EH (cell line): ENCODE measurements at regions not wholly inside any gene's neighbourhood (a gene's known extent, or its start where the extent isn't known, plus 50 kb on each side); places are given as distances from the start of the nearest gene placed in this dataset.

Experiments used
- DNase-seq: peaks from one replicate; pipeline ENCODE4 v3.0.0-alpha.2; 2015; ENCODE audit warnings: low read depth

DNA sequence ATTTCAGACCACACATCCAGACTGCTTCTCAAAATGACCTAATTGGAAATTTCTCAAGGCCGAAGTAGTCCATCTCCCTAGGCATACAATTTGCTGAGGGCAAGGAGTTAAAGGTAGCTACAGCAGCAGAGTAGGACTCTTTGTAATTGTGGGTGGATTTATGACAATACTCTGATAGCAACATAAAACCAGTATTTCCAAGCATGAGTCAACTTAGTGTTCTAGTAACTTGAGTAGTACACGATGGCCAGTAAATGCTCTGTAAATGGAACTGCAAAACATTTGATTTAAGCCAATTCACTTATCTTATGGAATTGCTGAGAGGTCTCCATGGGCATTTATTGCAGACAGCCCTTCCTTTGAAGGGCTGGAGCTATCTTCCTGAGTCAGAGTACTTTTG lies 352.2 kb downstream of the PLK2 start:
- no peak for DNase-seq

DNA sequence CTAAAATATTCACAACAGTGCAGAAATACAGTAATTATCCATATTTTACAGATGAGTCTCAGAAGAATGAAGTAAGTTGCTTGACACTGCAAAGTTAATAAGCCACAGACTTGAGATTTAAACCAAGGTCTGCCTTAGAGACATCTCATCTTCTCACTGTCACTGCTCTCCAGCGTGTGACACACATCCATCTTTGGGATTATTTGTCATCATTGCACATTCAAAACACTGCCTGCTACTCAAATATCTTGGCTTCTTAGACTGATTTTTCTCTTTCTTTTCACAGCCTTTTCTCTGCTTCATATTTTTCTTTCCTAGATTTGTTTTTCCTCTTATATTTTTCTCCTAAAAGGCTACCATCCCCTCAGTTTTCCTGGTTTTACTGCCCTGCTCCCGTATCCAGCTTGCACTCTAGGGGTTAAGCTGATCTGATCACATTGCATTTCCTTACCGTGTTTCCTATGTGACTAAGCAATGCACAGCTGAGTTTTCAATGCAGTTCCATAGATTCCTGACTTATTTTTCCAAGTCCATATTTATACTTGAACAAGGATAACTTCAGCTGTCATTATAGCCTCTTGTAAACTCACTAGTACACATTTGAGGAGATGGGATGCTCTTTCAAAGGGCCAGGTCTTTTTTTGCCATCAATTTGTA lies 353.0 kb downstream of the PLK2 start:
- no peak for DNase-seq

DNA sequence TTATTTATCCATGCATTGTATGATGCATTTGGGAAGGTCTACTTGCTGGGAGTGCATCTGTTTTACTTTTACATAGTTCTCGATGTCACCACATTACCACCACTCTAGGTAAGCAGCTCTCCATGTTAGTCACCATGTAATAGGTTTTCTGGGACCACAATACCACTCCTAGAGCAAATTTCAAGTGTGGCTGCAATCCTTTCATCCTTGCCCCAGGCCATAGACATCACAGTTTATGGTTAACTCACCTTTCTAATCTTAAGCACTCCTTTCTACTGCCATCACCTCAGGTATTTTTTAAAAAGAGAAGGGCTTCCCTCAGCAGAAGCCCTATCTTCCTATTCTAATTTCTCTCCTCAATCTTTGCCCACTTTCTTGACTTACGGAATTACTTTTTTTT lies 354.1 kb downstream of the PLK2 start:
- no peak for DNase-seq

DNA sequence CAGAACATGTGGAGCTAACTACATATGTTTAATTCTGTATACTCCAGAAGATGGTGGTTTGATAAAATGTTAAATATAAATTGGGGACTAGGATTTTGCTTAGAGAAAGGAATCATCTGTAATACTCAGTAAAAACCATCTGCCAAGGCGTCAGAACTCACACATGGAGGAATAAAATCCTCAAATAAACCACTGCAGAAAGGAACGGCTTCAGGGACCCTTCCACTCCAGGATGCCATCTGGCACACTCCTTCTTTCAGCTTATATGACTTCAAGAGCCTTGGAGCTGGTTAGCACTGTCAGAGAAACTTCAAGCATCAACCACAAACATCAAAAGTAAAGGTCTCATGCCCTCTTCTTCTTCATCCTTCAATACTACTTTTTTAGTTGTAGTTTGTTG lies 360.6 kb downstream of the PLK2 start:
- DNase-seq: no peak

DNA sequence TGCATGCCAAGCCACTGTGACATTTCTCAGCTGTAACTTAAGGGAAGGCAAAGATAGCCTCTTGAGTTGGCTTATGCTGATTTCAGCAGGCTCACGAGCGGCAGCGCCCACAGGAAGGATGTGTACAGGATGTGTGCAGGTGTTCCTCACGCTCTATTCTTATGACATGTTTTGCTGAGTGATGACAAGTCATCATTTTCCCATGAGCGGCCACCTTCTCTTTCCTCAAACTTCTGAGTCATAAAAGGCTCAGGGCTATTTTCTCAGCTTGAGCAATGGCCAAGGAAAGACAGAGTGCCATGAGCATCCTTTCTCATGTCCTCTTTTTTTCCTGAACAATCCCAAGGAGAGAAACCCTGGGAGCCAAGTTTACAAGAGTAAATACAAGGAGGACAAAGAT lies 365.9 kb downstream of the PLK2 start:
- peak; percentile 69 for DNase-seq

DNA sequence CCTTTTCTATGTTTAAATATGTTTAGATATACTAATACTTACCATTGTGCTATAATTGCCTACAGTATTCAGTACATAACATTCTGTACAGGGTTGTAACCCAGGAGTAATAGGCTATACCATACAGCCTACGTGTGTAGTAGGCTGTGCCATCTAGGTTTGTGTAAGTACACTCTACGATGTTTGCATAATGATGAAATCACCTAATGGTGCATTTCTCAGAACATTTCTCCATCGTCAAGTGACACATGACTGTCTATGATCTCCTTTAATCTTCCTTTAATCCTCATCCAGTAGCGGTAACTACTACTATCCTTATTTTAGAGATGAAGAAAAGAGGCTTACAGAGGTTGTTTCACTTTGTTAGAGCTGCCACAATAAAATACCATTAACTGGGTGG lies 369.2 kb downstream of the PLK2 start:
- no peak for DNase-seq

DNA sequence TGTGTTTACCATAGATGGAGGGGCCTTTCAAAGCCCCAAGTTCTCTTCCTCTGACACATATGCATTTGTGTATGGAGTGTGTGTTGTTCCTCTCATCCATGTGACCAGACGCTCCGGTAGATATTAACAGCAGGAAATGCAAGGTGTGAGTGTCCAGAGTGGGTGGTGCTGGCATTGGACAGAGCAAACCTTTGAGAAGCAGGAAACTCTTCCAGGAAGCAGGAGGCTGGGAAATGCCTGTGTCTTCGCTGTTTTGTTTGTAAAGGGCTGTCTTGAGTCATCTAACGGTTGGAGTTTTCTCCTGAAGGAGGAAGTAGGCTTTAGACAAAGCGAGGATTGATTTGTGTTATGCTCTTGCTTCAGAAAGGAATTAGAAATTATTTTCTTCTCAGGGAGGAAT lies 370.9 kb downstream of the PLK2 start:
- DNase-seq: no peak

DNA sequence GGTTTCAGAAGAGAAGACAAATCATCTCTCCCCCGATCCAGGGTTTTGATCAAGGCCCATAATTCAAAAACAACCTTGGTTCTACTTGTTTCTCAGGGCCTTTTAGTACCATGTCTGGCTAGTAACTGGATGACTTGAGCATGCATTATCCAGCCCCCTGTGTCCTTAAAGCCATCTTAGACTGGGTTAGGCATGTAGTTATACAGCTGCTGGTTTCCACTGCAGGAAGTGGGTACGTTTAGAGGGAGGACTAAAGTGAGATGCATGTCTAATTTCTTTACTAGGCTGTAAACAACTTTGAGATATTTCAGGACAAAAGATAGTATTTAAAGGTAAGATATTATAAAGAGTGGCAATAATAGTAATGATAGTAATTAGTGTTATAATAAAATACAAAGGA lies 372.0 kb downstream of the PLK2 start:
- no peak for DNase-seq

DNA sequence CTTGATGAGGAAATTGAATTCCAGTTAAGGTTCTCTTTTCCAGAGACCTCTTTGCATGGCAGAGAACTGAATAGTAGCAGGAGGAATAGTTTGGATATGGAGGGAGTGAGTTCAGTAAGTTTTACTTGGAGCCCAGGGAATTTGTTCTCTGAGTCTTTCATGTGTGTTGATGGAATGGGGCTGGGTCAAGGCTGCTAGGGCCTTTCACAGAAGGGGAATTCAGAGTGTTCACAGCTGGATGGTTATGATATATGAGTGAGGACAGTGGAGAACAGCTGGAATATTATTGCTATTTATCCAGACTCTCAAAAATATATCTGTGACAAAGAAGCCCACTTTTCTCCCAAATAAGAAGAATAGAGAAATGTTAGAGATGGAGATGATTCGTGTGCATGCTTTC lies 372.8 kb downstream of the PLK2 start:
- DNase-seq: no peak

DNA sequence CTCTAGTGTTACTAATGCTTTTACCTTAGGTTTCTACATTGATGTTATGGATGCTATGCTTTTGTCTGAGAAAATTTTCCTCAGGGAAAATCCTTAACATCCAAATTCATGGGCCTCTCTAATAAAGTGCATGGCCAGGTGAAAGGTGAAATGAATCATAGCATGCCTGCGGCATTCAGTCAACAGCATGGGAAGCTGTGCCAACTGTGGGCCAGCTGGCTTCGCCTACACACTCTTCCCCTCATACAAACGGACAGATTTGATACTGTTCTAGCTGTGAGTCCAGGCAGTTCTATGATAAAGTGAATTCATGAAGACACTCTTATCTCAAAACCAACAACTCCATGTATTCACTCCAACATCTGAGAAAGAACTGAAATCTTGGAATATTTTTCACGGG lies 374.1 kb downstream of the PLK2 start:
- DNase-seq: no peak

DNA sequence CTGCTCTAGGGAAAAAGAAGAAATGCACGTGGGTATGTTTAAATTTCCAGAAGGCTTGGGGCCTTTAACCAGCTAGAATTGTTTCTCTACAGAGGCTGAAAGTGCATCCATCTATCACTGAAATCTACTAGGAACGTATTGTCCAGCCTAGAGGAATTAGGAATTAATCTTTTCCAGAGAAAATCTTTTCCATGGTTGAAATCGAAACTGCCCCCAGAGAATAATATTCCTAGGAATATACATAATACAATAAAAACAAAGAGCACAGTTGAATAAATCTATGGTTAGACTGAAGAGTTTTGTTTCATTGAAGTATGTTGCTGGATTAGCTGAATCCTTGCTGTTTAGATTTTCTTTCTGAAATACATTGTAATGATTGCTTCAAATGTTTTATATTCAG lies 378.5 kb downstream of the PLK2 start:
- no peak for DNase-seq

DNA sequence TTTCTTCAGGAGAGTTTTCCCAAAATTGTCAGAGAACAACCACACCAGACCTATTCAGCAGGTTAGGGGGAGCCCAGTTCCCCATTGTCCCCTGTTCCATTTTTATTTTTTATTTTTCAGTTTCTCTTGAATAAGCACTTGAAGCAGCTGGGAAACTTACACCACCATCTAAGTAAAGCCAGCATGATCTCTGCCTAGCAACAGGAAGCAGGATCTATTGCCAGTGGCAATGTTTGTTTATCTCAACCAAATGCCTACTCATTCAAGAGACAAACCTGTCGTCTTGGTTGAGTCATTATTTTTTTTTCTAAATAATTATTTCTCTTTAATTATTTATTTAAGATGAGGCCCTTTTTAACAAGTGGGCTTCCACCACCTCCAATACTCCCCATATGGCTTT lies 379.3 kb downstream of the PLK2 start:
- peak; percentile 49 for DNase-seq

DNA sequence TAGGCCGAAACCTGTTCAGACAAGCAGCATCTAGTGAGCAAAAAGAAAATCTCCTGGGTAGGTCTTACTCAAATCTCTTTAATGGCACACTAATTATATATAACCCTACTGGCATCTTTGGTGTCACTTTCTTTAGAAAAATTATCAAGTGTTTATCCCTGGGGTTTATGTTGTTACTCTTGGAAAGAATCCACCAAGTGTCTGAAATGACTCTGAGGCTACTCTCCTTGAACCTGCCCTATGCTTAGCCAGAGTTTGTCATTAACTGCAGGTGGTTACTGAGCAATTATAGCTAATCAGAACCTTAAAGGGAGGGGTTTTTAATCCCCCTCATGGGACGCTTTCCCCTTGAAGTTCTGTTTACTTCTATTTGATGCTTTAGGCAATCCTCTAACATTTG lies 381.9 kb downstream of the PLK2 start:
- DNase-seq: no peak

DNA sequence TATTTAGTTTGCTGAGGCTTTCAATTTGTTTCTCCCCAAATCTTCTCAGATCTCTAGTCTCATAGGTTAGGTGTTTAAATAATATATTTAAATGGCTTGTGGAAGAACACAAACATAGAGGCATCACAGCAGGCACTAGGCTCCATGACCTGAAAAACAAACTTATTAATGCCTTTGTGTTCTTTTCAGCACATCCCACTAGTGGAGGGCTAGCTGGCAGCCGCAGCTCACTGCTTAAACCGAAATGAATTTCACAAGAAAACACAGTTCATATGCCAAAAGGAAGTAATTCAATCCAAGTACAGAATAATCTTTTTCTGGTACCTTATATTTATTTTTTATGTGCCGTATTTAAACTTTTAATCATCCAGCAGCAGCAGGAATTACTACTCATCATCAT lies 382.5 kb downstream of the PLK2 start:
- DNase-seq: no peak

DNA sequence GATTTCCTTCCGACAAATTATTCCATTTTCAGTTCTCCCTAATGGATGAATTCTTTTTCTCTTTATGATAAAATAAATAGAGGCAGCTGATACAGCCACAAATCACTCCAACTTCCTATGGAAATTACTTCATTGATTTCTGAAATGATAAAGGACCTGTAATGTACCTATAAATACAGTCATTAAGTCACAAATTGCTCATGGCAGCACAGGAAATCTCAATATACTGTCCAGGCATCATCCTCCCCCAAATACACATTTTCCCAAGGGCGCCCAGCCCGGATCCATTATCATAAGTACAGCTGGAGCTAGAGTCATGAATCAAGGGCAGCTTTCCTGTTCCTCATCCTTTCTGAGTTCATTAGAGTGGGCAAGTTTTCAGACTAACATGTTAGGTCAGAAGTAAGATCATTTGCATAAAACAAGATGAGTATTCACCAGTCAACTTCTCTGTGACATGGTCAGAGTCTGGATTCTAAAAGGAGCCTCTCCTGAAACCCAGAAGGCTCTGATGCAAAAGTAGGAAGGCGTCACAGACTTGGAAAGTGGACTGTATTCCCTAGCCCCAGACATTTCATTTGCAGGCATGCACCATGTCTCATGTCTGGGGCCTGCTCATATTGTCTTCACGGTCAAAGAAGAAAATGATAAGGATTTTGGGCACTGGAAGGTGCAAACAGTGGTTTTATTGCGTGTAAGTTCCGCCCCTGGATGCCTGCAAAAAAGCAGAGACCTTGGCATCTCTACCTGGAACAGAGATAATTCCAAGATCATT lies 383.2 kb downstream of the PLK2 start:
- DNase-seq: no peak

DNA sequence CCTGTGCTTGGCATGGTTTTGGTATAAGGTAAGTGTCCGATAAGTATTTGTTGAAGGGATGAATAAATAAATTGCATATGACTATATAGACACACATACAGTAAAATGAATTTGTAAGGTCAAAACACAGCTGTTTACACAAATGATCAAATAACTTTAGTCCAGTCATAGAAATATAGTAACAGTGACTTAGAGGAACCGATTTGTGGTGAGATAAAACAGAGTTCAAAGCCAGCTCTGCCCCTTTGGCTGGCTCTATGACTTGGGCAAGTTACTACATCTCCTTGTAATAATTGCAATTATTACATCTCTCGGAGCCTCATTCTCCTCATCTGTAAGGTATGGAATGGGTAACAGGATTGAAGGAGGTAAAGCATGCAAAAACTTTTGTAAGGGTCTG lies 384.0 kb downstream of the PLK2 start:
- DNase-seq: no peak

DNA sequence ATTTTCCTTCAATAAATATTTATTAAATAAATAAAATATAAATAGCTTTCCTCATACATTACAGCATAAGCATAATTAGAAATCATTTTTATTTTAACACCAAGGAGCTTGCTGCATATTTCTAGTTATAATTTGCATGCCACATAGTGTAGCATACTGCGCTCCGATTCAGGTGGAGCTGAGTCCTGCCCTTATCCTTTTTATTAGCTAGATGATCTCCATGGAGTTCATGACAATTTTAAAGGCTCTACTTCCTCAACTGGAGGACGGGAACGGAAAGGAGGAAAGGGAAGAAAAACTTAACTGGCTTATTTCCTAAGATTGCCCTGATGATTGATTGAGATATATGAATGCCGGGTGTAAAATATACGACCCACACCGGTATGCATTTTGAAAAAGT lies 385.2 kb downstream of the PLK2 start:
- DNase-seq: no peak

DNA sequence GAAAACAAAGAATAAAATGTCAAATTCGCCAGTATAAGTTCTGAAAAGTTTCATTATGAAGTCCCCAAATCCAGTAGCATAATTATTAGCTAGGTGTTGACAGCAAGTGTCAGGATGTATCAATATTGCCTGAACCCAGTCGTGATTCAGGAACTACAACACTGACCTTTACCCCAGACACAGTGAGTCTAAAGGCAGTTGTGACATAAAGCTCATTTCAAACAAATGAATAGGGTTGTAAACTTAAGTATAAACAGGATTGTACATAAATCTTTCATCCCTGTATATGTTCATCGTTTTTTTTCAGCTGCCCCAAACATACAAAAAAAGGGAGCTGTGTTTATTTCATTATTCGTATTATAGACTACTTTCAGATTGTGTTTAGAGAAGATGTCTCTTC lies 385.7 kb downstream of the PLK2 start:
- no peak for DNase-seq

DNA sequence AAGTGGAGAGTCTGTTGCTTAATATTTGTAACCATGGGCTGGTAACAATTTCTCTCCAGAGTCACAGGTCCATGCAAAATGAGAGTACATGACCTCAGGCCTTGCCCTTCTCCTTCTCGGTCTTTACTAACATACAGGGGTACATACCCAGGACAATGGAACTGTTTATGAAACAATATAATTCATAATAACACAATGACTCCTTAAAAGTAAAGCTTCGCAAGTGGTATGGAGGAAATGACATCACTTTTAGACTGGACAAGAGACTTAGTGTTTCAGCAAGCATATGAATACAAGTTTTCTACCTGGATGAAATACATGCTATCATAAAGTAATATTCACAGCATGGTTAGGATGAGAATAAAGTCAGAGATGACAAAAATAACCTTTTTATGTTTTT lies 386.6 kb downstream of the PLK2 start:
- no peak for DNase-seq

DNA sequence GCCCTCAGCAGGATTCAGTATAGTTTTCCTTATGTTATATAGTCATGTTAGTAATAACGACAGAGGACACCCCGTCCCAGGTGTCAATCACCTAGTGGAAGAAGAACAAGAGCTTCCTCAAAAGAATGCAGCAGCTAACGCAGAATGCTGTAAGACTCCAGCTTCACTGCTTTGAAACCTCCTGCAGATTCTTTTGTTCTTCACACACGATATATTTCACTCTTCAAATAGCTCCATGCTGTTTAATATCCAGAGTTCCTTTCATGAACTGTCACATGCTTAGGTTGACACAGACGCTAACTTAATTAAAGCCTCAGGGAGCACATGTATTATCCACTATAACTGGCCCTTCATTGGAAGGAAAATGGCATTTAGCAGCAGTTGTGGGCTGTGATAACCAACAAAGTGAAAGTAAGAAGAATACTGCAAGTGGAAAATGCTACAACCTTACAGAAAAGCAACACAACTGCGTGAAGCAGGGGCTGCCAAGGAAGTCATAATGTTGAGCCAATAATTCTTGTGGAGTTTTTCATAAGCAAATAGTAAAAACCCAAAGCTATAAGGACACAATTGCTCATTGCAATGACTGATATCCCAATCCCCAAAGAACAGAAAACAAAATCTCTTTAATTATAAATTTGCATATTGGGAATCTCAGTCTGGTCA lies 387.5 kb downstream of the PLK2 start:
- no peak for DNase-seq

DNA sequence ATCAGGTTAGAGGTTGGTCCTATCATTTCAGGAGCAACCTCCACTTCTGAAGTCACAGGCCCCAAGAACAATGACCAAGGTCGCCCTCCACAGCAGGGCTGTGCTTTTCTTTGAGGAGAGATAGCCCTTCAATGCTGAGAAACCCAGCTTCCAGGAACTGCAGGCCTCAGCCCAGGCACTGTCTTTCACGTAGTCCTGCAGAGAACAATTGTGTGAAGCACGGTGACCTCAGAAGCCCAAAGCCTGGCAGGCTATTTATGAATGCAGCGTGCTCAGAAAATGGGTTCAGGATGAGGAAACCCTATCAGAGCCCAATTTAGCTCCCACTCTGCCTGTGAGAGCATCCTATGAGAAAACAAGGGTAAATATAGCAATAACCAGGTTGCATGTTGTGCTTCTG lies 388.3 kb downstream of the PLK2 start:
- DNase-seq: no peak

DNA sequence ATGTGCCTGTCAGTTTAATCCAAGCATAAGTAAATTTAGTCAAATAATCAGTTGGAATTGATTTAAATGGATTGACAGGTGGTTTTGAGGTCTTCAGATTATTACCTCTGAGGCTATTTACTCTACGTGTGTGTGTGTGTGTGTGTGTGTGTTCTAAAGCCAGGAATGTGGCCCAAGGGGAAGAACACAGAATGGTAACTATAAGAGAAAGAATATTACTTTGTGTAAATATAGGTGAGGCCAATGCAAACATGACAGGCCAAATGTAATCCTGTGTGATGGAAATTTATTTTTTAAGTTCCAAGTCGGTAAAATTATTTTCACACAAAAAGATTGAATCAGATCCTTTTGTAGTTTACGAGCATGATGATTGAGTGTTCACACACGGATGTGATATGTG lies 390.0 kb downstream of the PLK2 start:
- DNase-seq: no peak

DNA sequence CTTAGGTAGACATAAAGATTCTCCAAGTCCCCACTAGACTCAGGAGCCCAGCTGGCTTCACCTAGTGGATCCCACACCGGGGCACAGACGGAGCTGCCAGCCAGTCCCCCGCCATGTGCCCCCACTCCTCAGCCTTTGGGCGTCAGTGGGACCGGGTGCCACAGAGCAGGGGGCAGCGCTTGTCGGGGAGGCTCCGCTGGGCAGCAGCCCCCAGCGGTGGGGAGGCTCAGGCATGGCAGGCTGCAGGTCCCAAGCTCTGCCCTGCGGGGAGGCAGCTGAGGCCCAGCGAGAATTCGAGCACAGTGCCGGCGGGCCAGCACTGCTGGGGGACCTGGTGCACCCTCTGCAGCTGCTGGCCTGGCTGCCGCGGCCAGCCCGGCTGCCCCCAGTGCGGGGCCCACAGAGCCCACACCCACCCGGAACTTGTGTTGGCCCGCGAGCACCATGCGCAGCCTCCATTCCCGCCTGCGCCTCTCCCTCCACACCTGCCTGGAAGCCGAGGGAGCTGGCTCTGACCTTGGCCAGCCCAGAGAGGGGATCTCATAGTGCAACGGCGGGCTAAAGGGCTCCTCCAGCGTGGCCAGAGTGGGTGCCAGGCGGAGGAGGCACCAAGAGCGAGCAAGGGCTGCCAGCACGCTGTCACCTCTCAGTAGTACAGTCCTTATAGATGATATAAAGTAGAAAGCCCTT lies 390.7 kb downstream of the PLK2 start:
- no peak for DNase-seq
